GM12878 (cell line): ENCODE measurements at regions not wholly inside any gene's neighbourhood (a gene's known extent, or its start where the extent isn't known, plus 50 kb on each side); places are given as distances from the start of the nearest gene placed in this dataset.

Experiments
- ATAC-seq: fragments of 200-7000 bp; cut with Tn5 transposase; 3 replicates; pipeline ENCODE4 v1.9.1; 2020; ENCODE audit warnings: mild to moderate bottlenecking, moderate library complexity
- BruUV-seq: library from RNA; stranded (reverse); fragments of 400-500 nt; replicated peaks from 2 replicates; lab custom pipeline; 2021; lab: Mats Ljungman, UMichigan
- CTCF ChIA-PET: fragments of 300-600 bp; sonication (Branson Sonifier 250); formaldehyde crosslinking; extraction: SDS; loops from one replicate; lab custom pipeline; 2021; ENCODE audit warnings: inconsistent platforms; lab: Yijun Ruan, JAX
- POLR2A ChIA-PET: fragments of 350-600 bp; formaldehyde crosslinking; extraction: SDS; loops from one replicate; lab custom pipeline; 2021; ENCODE audit warnings: inconsistent platforms; lab: Charles Lee
- RAD21 ChIA-PET: fragments of 300-600 bp; sonication (Branson Sonifier 250); formaldehyde crosslinking; loops from one replicate; lab custom pipeline; 2023; ENCODE audit warnings: antibody characterized with exemption; ENCODE audit not compliant: unreplicated experiment; lab: Charles Lee
- SMC1A ChIA-PET: fragments of 300-600 bp; sonication (Branson Sonifier 250); formaldehyde crosslinking; loops from one replicate; lab custom pipeline; 2023; ENCODE audit not compliant: unreplicated experiment, uncharacterized antibody; lab: Charles Lee
- DNase-seq: peaks from one replicate; pipeline ENCODE4 v3.0.0-alpha.2; 2011; ENCODE audit warnings: low read depth, low spot score
- FAIRE-seq: peaks from 3 replicates; lab custom pipeline; 2011; peaks lifted over from hg19 to GRCh38; lab: Jason Lieb, UNC
- H2AFZ ChIP-seq: 2 replicates; pipeline ENCODE4 v1.6.0; 2011; ENCODE audit warnings: low read depth, low read length, control low read depth; ENCODE audit not compliant: control insufficient read depth
- H3K27ac ChIP-seq: 2 replicates; pipeline ENCODE4 v1.5.1; 2011; ENCODE audit warnings: control low read depth; ENCODE audit not compliant: control insufficient read depth, insufficient read depth
- H3K27me3 ChIP-seq, 2 experiments: replicated peaks in 1 of 2; 2 replicates each; pipeline versions ENCODE4 v1.6.0 to v1.6.1; 2011; ENCODE audit warnings: low read length in 1 of 2; ENCODE audit not compliant: control insufficient read depth in 2 of 2, insufficient read depth in 2 of 2
- H3K36me3 ChIP-seq, 2 experiments: 2 replicates each; pipeline ENCODE4 v1.5.1; 2011; ENCODE audit warnings: low read length in 1 of 2; ENCODE audit not compliant: control insufficient read depth in 2 of 2, insufficient read depth in 2 of 2
- H3K4me1 ChIP-seq: 2 replicates; pipeline ENCODE4 v1.6.1; 2011; ENCODE audit warnings: mild to moderate bottlenecking, low read length, moderate library complexity, mixed read lengths; ENCODE audit not compliant: control insufficient read depth, insufficient read depth
- H3K4me2 ChIP-seq: 2 replicates; pipeline ENCODE4 v1.6.0; 2011; ENCODE audit warnings: control low read depth; ENCODE audit not compliant: control insufficient read depth, insufficient read depth
- H3K4me3 ChIP-seq: fragments of 200-600 bp; sonication (generic); 2 replicates; pipeline ENCODE4 v1.5.1; 2016
- H3K79me2 ChIP-seq: 2 replicates; pipeline ENCODE4 v1.6.0; 2011; ENCODE audit warnings: low read length; ENCODE audit not compliant: control insufficient read depth, insufficient read depth
- H3K9ac ChIP-seq: 2 replicates; pipeline ENCODE4 v1.8.0; 2011; ENCODE audit warnings: low read length, control low read depth, mixed read lengths; ENCODE audit not compliant: control insufficient read depth, insufficient read depth
- H3K9me3 ChIP-seq: replicated peaks from 3 replicates; pipeline ENCODE4 v1.5.1; 2011; ENCODE audit warnings: mild to moderate bottlenecking, low read length; ENCODE audit not compliant: control insufficient read depth, insufficient read depth
- H4K20me1 ChIP-seq: 2 replicates; pipeline ENCODE4 v1.6.0; 2011; ENCODE audit not compliant: control insufficient read depth, insufficient read depth
- BHLHE40 ChIP-seq, 2 experiments: fragments of 450-650 bp in 1 of 2; IDR thresholded peaks; 2 replicates each; pipeline ENCODE4 v1.6.1; 2011 to 2017; ENCODE audit warnings: low read depth in 2 of 2, borderline replicate concordance in 1 of 2, improper control_type of control experiment in 1 of 2, low read length in 1 of 2, mild to moderate bottlenecking in 1 of 2
- BRCA1 ChIP-seq: IDR thresholded peaks from 2 replicates; pipeline ENCODE4 v1.6.1; 2011; ENCODE audit warnings: low read depth, low read length, improper control_type of control experiment
- CBX5 ChIP-seq: sonication (generic); IDR thresholded peaks from 2 replicates; pipeline ENCODE4 v1.6.1; 2016; ENCODE audit warnings: low read depth, moderate library complexity, mild to moderate bottlenecking, inconsistent platforms
- CREM ChIP-seq: IDR thresholded peaks from 2 replicates; pipeline ENCODE4 v1.6.1; 2014; ENCODE audit warnings: antibody characterized with exemption, low read depth
- DPF2 ChIP-seq: fragments of 450-650 bp; IDR thresholded peaks from 2 replicates; pipeline ENCODE4 v1.6.1; 2017; ENCODE audit warnings: mild to moderate bottlenecking
- GATAD2B ChIP-seq: fragments of 450-650 bp; conservative IDR thresholded peaks from 2 replicates; pipeline ENCODE4 v1.6.1; 2017; ENCODE audit warnings: low read depth, mild to moderate bottlenecking, moderate library complexity
- IRF3 ChIP-seq: fragments of 450-650 bp; IDR thresholded peaks from 2 replicates; pipeline ENCODE4 v1.6.1; 2014; ENCODE audit warnings: mild to moderate bottlenecking
- KDM1A ChIP-seq: fragments of 200-600 bp; sonication (generic); IDR thresholded peaks from 2 replicates; pipeline ENCODE4 v1.6.1; 2016; ENCODE audit warnings: borderline replicate concordance
- MEF2A ChIP-seq: IDR thresholded peaks from 2 replicates; pipeline ENCODE4 v1.6.1; 2011; ENCODE audit warnings: low read depth, mild to moderate bottlenecking, low read length, moderate library complexity; ENCODE audit not compliant: insufficient read depth
- MTA3 ChIP-seq: IDR thresholded peaks from 2 replicates; pipeline ENCODE4 v1.6.1; 2012; ENCODE audit warnings: low read length, inconsistent platforms, borderline replicate concordance
- MYC ChIP-seq: IDR thresholded peaks from 2 replicates; pipeline ENCODE4 v1.6.1; 2011; ENCODE audit warnings: mild to moderate bottlenecking, low read length, moderate library complexity, inconsistent platforms; ENCODE audit not compliant: insufficient read depth, insufficient replicate concordance, insufficient read length, severe bottlenecking
- RAD21 ChIP-seq: IDR thresholded peaks from 2 replicates; pipeline ENCODE4 v1.6.1; 2011; ENCODE audit warnings: mild to moderate bottlenecking, low read depth, low read length, moderate library complexity; ENCODE audit not compliant: insufficient read depth
- SMC3 ChIP-seq: IDR thresholded peaks from 2 replicates; pipeline ENCODE4 v1.6.1; 2011; ENCODE audit warnings: low read length, improper control_type of control experiment, borderline replicate concordance
- SREBF2 ChIP-seq: IDR thresholded peaks from 2 replicates; pipeline ENCODE4 v1.6.1; 2012; ENCODE audit warnings: mild to moderate bottlenecking, low read length
- TARDBP ChIP-seq: IDR thresholded peaks from 2 replicates; pipeline ENCODE4 v1.6.1; 2016; ENCODE audit warnings: borderline replicate concordance
- WRNIP1 ChIP-seq: IDR thresholded peaks from 2 replicates; pipeline ENCODE4 v1.6.1; 2011; ENCODE audit warnings: low read depth, low read length, improper control_type of control experiment, borderline replicate concordance
- ZNF384 ChIP-seq: IDR thresholded peaks from 2 replicates; pipeline ENCODE4 v1.6.1; 2012; ENCODE audit warnings: low read depth, mild to moderate bottlenecking, low read length, improper control_type of control experiment, borderline replicate concordance
- WGBS: methylation state at CpG from one replicate; pipeline ENCODE4 v1.1.6; 2016; ENCODE audit warnings: low lambda C conversion rate; ENCODE audit not compliant: insufficient replicate concordance, insufficient coverage; ENCODE audit errors: missing lambda C conversion rate; 5-methylcytosine and 5-hydroxymethylcytosine counted together
- in situ Hi-C: fragments of 300-500 bp; cut with MboI; formaldehyde crosslinking; loops from 9 replicates; pipeline ENCODE4 v1.14.3; 2018; ENCODE audit warnings: mixed read lengths
- intact Hi-C: fragments of 100-400 bp; cut with micrococcal nuclease; formaldehyde crosslinking; loops from one replicate; pipeline ENCODE4 v1.14.2; 2022; ENCODE audit not compliant: unreplicated experiment
- TF ChIP-seq, protein P1 (sequence below): IDR thresholded peaks from 2 replicates; pipeline ENCODE4 v1.6.1; 2011; ENCODE audit warnings: low read depth, low read length, improper control_type of control experiment, borderline replicate concordance

DNA sequence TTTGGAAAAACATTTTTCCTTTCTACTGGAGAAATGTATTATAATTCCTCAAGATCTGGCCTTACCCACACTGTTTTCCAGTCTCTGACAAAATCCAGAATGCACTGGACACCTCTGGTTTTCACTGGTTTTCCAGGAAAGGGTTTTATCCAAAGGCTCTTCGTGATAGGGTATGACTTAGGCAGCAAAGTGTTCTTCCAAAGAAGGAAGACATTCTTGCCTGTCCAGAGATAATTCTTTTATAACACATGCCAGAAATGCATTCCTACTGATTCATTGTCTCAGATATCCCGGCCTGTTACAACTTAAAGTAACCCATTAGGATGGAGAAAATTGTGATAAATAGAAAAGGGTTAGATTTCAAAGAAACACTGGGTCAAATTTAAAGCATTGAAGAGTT, 2343.1 kb downstream of the PCDH7 start (continued):
- TF ChIP-seq GATAD2B: no peak
- TF ChIP-seq, all 136 proteins: peak for 0

DNA sequence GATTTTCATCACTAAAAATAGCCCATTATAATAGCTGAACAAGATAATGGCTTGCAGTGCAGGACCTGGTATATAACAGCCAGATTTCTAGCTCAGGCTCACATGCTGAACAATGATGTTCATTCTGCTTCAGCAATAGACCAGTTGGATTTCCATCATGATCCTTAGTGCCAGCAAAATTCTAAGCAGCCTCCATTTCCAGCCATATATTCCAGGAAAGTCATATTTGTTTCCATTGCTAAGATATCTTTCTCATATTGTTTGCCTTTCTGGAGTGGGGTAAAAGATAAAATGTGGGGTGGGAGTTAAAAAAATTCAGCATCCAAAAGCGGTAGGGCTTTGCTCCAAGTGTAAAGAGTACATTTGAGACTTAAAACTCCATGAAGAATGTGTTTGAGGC, 2344.1 kb downstream of the PCDH7 start:
- no peak overlapping the region for H2AFZ ChIP-seq
- ATAC-seq: no peak
- H3K9ac ChIP-seq: no peak overlapping the region
- ChIA-PET SMC1A (interaction anchor here (1.3 to 1.6 kb wide), 2 partner anchors 14 to 18 kb away, joined by 3 to 4 read pairs; no protein-coding TSS in a partner anchor), RAD21 (no interaction called here), POLR2A (no interaction called here), CTCF (no interaction called here)
- no peak overlapping the region for H3K4me2 ChIP-seq
- no TSS peak for BruUV-seq
- H4K20me1 ChIP-seq: no peaks in the 10 kb centered on the region
- H3K36me3 ChIP-seq: no peaks in the 10 kb centered on the region
- no peak overlapping the region for H3K27ac ChIP-seq
- no peak for DNase-seq
- H3K27me3 ChIP-seq: no peaks in the 10 kb centered on the region
- H3K4me1 ChIP-seq: no peaks in the 10 kb centered on the region
- in situ Hi-C loops: no loop called here
- intact Hi-C loops: no loop called here
- H3K4me3 ChIP-seq: no peak overlapping the region
- no peaks in the 10 kb centered on the region; the same call in 2 of the 3 replicates for H3K9me3 ChIP-seq
- FAIRE-seq: no peak
- H3K79me2 ChIP-seq: no peaks in the 10 kb centered on the region
- TF ChIP-seq TARDBP (no peak), SREBF2 (no peak), WRNIP1 (no peak), BRCA1 (no peak), SMC3 (no peak), BHLHE40 (IDR thresholded peaks at IDR 0.05; ENCODE audit: borderline replicate concordance in 1 of 2, low read depth in 2 of 2, low read length in 1 of 2) (no peak), KDM1A (no peak), MEF2A (no peak), RAD21 (no peak), CREM (no peak), ZNF384 (no peak), IRF3 (no peak), DPF2 (no peak), MTA3 (no peak), CBX5 (no peak), MYC (no peak)
- TF ChIP-seq, protein P1, sequence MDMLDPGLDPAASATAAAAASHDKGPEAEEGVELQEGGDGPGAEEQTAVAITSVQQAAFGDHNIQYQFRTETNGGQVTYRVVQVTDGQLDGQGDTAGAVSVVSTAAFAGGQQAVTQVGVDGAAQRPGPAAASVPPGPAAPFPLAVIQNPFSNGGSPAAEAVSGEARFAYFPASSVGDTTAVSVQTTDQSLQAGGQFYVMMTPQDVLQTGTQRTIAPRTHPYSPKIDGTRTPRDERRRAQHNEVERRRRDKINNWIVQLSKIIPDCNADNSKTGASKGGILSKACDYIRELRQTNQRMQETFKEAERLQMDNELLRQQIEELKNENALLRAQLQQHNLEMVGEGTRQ: no peak
- WGBS: 14% methylated on average over 1 of the region's 1 CpG
